Adrenal gland (tissue), 9 donors: ENCODE measurements at regions not wholly inside any gene's neighbourhood (a gene's known extent, or its start where the extent isn't known, plus 50 kb on each side); places are given as distances from the start of the nearest gene placed in this dataset.

ENCODE experiments used
- DNase-seq, 7 donors: peaks; one replicate each; pipeline ENCODE4 v3.0.0-alpha.2; 2019 to 2020
- H3K27ac ChIP-seq, 5 donors: fragments of 200-600 bp; sonication (generic) in 4 of 5; 1 replicate in 3 of 5; 2 replicates in 2 of 5; pipeline versions ENCODE4 v1.5.1 to v1.8.0; 2016 to 2020; ENCODE audit warnings: mild to moderate bottlenecking in 1 of 5
- H3K27me3 ChIP-seq: fragments of 200-600 bp; 2 replicates; pipeline ENCODE4 v1.8.0; 2021
- H3K36me3 ChIP-seq, 2 donors: fragments of 200-600 bp; replicated peaks in 1 of 2; 1 replicate in 1 of 2; 2 replicates in 1 of 2; pipeline versions ENCODE4 v1.5.1 to v1.8.0; 2018 to 2022
- H3K4me1 ChIP-seq, 2 donors: fragments of 200-600 bp; replicated peaks in 1 of 2; 1 replicate in 1 of 2; 2 replicates in 1 of 2; pipeline versions ENCODE4 v1.5.1 to v1.8.0; 2018 to 2021
- H3K4me3 ChIP-seq, 4 donors: fragments of 200-600 bp; sonication (generic) in 3 of 4; one replicate each; pipeline ENCODE4 v1.5.1; 2016 to 2018
- H3K9me3 ChIP-seq, 3 donors: fragments of 200-600 bp; sonication (generic) in 1 of 3; replicated peaks in 1 of 3; 1 replicate in 2 of 3; 2 replicates in 1 of 3; pipeline versions ENCODE4 v1.5.1 to v1.8.0; 2016 to 2021
- POLR2A ChIP-seq, 2 donors: fragments of 450-650 bp; IDR thresholded peaks; one replicate each; pipeline ENCODE4 v1.6.1; 2017; ENCODE audit warnings: antibody characterized with exemption in 2 of 2, mild to moderate bottlenecking in 2 of 2, moderate library complexity in 1 of 2
- WGBS, 4 donors: extraction: QIAGEN DNeasy Blood & Tissue Kit in 2 of 4; methylation state at CpG; one replicate each; pipeline versions ENCODE4 v1.1.5 to v1.1.7; 2013 to 2017; 5-methylcytosine and 5-hydroxymethylcytosine counted together
- intact Hi-C, 2 donors: fragments of 100-400 bp; cut with DNase I; formaldehyde crosslinking; loops; one replicate each; pipeline versions ENCODE4 v1.14.1 to v1.15.0; 2022 to 2023
- TF ChIP-seq, protein P1 (sequence below), 6 experiments: fragments of 450-650 bp in 4 of 6; fragments of 200-600 bp in 2 of 6; sonication (generic) in 1 of 6; IDR thresholded peaks; 1 replicate in 5 of 6; 2 replicates in 1 of 6; pipeline versions ENCODE4 v1.5.1 to v1.8.0; 2016 to 2021; ENCODE audit warnings: antibody characterized with exemption in 6 of 6, mild to moderate bottlenecking in 2 of 6, moderate library complexity in 1 of 6
- donor health status: healthy with polysubstance abuse.
- donor health status: Bipolar disorder and iron deficiency.
- donor health status: DM: yes; HTN: yes; CAD: no.
- donor health status: DM: no; HTN: no; CAD: no.
- donor health status: DM: no; HTN: no; CAD: no.

GRCh38 chr4:3647421-3647820 is 115.2 kb upstream of the LRPAP1 start:
- Histone ChIP-seq H3K4me3 (no peak overlapping the region), H3K4me1 (no peaks in the 10 kb centered on the region), H3K27ac (no peak overlapping the region), H3K9me3 (no peaks in the 10 kb centered on the region), H3K36me3 (no peaks in the 10 kb centered on the region), H3K27me3 (peaks cover 9% of the 10 kb centered on the region)
- no peak for DNase-seq
- WGBS, 4 donors, result 79 to 85% (median 83%) methylated on average over 12 of the region's 12 CpGs
- no peak for TF ChIP-seq POLR2A (IDR thresholded peaks at IDR 0.05)
- TF ChIP-seq, protein P1, sequence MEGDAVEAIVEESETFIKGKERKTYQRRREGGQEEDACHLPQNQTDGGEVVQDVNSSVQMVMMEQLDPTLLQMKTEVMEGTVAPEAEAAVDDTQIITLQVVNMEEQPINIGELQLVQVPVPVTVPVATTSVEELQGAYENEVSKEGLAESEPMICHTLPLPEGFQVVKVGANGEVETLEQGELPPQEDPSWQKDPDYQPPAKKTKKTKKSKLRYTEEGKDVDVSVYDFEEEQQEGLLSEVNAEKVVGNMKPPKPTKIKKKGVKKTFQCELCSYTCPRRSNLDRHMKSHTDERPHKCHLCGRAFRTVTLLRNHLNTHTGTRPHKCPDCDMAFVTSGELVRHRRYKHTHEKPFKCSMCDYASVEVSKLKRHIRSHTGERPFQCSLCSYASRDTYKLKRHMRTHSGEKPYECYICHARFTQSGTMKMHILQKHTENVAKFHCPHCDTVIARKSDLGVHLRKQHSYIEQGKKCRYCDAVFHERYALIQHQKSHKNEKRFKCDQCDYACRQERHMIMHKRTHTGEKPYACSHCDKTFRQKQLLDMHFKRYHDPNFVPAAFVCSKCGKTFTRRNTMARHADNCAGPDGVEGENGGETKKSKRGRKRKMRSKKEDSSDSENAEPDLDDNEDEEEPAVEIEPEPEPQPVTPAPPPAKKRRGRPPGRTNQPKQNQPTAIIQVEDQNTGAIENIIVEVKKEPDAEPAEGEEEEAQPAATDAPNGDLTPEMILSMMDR (IDR thresholded peaks at IDR 0.05), result no peak
- intact Hi-C loops, result no loop called here

GRCh38 chr4:3645711-3646679 is 113.8 kb upstream of the LRPAP1 start:
- Histone ChIP-seq H3K27me3 (peaks cover 8% of the 10 kb centered on the region), H3K36me3 (no peaks in the 10 kb centered on the region), H3K9me3 (no peaks in the 10 kb centered on the region), H3K4me1 (no peaks in the 10 kb centered on the region), H3K27ac (no peak overlapping the region), H3K4me3 (no peak overlapping the region)
- DNase-seq, result no peak
- WGBS, 4 donors, result 67 to 77% (median 71%) methylated on average over 10 to 28 of the region's 28 CpGs
- TF ChIP-seq, protein P1 (IDR thresholded peaks at IDR 0.05), result no peak
- TF ChIP-seq POLR2A (IDR thresholded peaks at IDR 0.05), result no peak
- intact Hi-C loops, result no loop called here

GRCh38 chr4:3644849-3645627 is 112.8 kb upstream of the LRPAP1 start:
- Histone ChIP-seq H3K9me3 (no peaks in the 10 kb centered on the region), H3K4me3 (no peak overlapping the region), H3K27me3 (no peaks in the 10 kb centered on the region), H3K27ac (no peak overlapping the region), H3K36me3 (no peaks in the 10 kb centered on the region), H3K4me1 (no peaks in the 10 kb centered on the region)
- intact Hi-C loops, result no loop called here
- WGBS, 4 donors, result 57 to 69% (median 61%) methylated on average over 33 of the region's 33 CpGs
- TF ChIP-seq, protein P1 (IDR thresholded peaks at IDR 0.05), result no peak
- no peak for TF ChIP-seq POLR2A (IDR thresholded peaks at IDR 0.05)
- peak in 4 of 7 donors; percentile 15 to 52 (median 28) for DNase-seq
